MCF 10A (cell line): ENCODE measurements at regions not wholly inside any gene's neighbourhood (a gene's known extent, or its start where the extent isn't known, plus 50 kb on each side); places are given as distances from the start of the nearest gene placed in this dataset.
A peak's percentile ranks its signal among the peaks of the same experiment; 100 is the strongest.

Experiments used
- BruUV-seq: library from RNA; stranded (reverse); fragments of 400-500 nt; replicated peaks from 2 replicates; lab custom pipeline; 2021; lab: Mats Ljungman, UMichigan
- CTCF ChIA-PET: fragments of 300-600 bp; sonication (Branson Sonifier 250); formaldehyde crosslinking; extraction: SDS; loops from one replicate; lab custom pipeline; 2021; ENCODE audit warnings: antibody characterized with exemption, inconsistent platforms; lab: Yijun Ruan, JAX
- POLR2A ChIA-PET: fragments of 300-600, 350-650 bp; sonication (Branson Sonifier 250); formaldehyde crosslinking; extraction: SDS; loops from one replicate; lab custom pipeline; 2020; ENCODE audit warnings: antibody characterized with exemption, inconsistent platforms; lab: Yijun Ruan, JAX
- DNase-seq: peaks from one replicate; pipeline ENCODE4 v3.0.0-alpha.2; 2018; ENCODE audit not compliant: unreplicated experiment
- H3K27ac Mint-ChIP-seq: one replicate; pipeline ENCODE4 v1.8.0; 2022; ENCODE audit warnings: mild to moderate bottlenecking, low read depth, mixed read lengths; ENCODE audit not compliant: unreplicated experiment
- H3K27me3 Mint-ChIP-seq: one replicate; pipeline ENCODE4 v1.8.0; 2022; ENCODE audit warnings: mixed read lengths; ENCODE audit not compliant: insufficient read depth, unreplicated experiment
- H3K36me3 Mint-ChIP-seq: one replicate; pipeline ENCODE4 v1.8.0; 2022; ENCODE audit warnings: mild to moderate bottlenecking, moderate library complexity, mixed read lengths; ENCODE audit not compliant: insufficient read depth, unreplicated experiment
- H3K4me1 Mint-ChIP-seq: one replicate; pipeline ENCODE4 v1.8.0; 2022; ENCODE audit warnings: mixed read lengths; ENCODE audit not compliant: insufficient read depth, unreplicated experiment
- H3K4me3 Mint-ChIP-seq: one replicate; pipeline ENCODE4 v1.8.0; 2022; ENCODE audit warnings: mild to moderate bottlenecking, moderate library complexity, mixed read lengths; ENCODE audit not compliant: unreplicated experiment
- H3K9me3 Mint-ChIP-seq: one replicate; pipeline ENCODE4 v1.8.0; 2022; ENCODE audit warnings: mixed read lengths; ENCODE audit not compliant: unreplicated experiment
- CTCF ChIP-seq: fragments of 200-600 bp; IDR thresholded peaks from one replicate; pipeline ENCODE4 v1.8.0; 2022; ENCODE audit warnings: antibody characterized with exemption, mild to moderate bottlenecking; ENCODE audit not compliant: unreplicated experiment
- intact Hi-C: fragments of 100-400 bp; cut with micrococcal nuclease; formaldehyde crosslinking; loops from 2 replicates; pipeline ENCODE4 v1.14.1; 2022

- Mint-ChIP-seq H3K36me3 (no peaks in the 10 kb centered on the region), H3K4me3 (no peak overlapping the region), H3K9me3 (no peaks in the 10 kb centered on the region), H3K27ac (peak overlapping the region; percentile 41), H3K27me3 (no peaks in the 10 kb centered on the region), H3K4me1 (peaks cover 65% of the 10 kb centered on the region)
- POLR2A ChIA-PET = interaction anchor here (0.5 to 1.4 kb wide), 9 partner anchors 25 to 1607 kb away, joined by 3 to 5 read pairs (median 3); partner anchors contain the start of genes FRY and STARD13
- BruUV-seq = no TSS peak
- CTCF ChIA-PET = interaction anchor here (1.2 to 3.0 kb wide), 2 partner anchors 85 to 95 kb away, joined by 3 to 10 read pairs; no protein-coding TSS in a partner anchor
- DNase-seq = peak; percentile 61
- intact Hi-C loops = loop anchor here (10.0 kb wide), 1 partner anchor 87 kb away; no protein-coding TSS in a partner anchor
- TF ChIP-seq CTCF = no peak
Observed at GRCh38 chr13:33637978-33638743, 179.8 kb upstream of the RFC3 start.

DNA sequence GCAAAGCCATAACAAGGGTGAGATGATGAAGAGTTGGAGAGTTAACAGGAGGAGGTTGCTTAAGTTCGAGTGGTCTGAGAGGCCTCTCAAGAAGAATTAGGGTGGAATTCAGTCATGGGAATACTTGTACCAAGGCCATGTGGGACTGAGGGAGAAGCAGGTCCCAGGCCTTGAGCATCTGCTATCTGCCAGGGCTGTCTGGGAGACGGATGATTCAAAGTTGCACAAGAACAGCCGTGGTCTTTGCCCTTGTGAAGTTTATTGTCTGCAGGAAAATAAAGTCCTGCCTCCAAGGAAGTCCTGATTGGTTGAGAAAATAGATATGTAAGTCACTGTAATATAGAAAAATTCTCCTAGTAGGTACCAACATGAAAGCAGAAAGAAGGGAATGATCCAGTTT lies 178.8 kb upstream of the RFC3 start:
- ChIA-PET CTCF (interaction anchor here (0.5 to 1.2 kb wide), 4 partner anchors 32 to 84 kb away, joined by 3 to 4 read pairs (median 3); no protein-coding TSS in a partner anchor), POLR2A (interaction anchor here (0.7 to 1.4 kb wide), 2 partner anchors 40 to 68 kb away, joined by 4 to 6 read pairs; no protein-coding TSS in a partner anchor)
- peak; percentile 59 for DNase-seq
- no TSS peak for BruUV-seq
- Mint-ChIP-seq H3K27ac (peak overlapping the region; percentile 54), H3K27me3 (no peaks in the 10 kb centered on the region), H3K9me3 (no peaks in the 10 kb centered on the region), H3K4me3 (no peak overlapping the region), H3K4me1 (peaks cover 65% of the 10 kb centered on the region), H3K36me3 (no peaks in the 10 kb centered on the region)
- TF ChIP-seq CTCF = no peak
- intact Hi-C loops = loop anchor here (10.0 kb wide), 1 partner anchor 86 kb away; no protein-coding TSS in a partner anchor

DNA sequence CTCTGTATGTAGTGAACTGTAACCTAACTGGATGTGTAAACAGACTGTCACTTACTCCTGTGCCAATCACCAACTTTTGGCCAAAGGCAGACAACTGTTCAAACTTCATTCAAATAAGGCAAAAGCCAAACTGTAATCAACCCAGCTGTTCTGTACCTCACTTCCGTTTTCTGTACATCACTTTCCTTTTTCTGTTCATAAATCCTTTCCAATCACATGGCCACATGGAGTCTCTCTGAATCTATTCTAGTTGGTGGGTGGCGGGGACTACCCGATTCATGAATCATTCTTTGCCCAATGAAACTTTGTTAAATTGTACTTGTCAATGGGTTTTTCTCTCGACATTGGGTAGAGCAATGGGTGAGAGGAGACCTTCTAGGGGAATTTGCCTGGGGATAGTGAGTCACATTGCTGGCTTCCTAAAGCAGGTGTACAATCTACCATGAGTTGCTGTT lies 178.3 kb upstream of the RFC3 start:
- BruUV-seq = no TSS peak
- TF ChIP-seq CTCF = no peak
- Mint-ChIP-seq H3K27ac (peak overlapping the region; percentile 54), H3K36me3 (no peaks in the 10 kb centered on the region), H3K4me3 (no peak overlapping the region), H3K27me3 (no peaks in the 10 kb centered on the region), H3K4me1 (peaks cover 65% of the 10 kb centered on the region), H3K9me3 (no peaks in the 10 kb centered on the region)
- DNase-seq = peak; percentile 58
- ChIA-PET POLR2A (interaction anchor here (0.9 to 1.5 kb wide), 3 partner anchors 39 to 97 kb away, joined by 4 to 6 read pairs (median 6); no protein-coding TSS in a partner anchor), CTCF (interaction anchor here (0.7 kb wide), 1 partner anchor 69 kb away, joined by 3 read pairs; no protein-coding TSS in a partner anchor)
- intact Hi-C loops = loop anchor here (10.0 kb wide), 1 partner anchor 85 kb away; no protein-coding TSS in a partner anchor

- Mint-ChIP-seq H3K36me3 (no peaks in the 10 kb centered on the region), H3K4me1 (peaks cover 63% of the 10 kb centered on the region), H3K27ac (peak overlapping the region; percentile 22), H3K4me3 (no peak overlapping the region), H3K9me3 (no peaks in the 10 kb centered on the region), H3K27me3 (no peaks in the 10 kb centered on the region)
- no peak for TF ChIP-seq CTCF
- CTCF ChIA-PET = interaction anchor here (0.6 to 0.8 kb wide), 3 partner anchors 10 to 443 kb away, joined by 3 to 4 read pairs (median 4); no protein-coding TSS in a partner anchor
- no TSS peak for BruUV-seq
- POLR2A ChIA-PET = interaction anchor here (1.4 to 3.1 kb wide), 3 partner anchors 8 to 98 kb away, joined by 6 to 33 read pairs (median 6); no protein-coding TSS in a partner anchor
- DNase-seq = no peak
- intact Hi-C loops = no loop called here
Observed at GRCh38 chr13:33640832-33641231, 177.1 kb upstream of the RFC3 start.
